ENCODE measurements at regions not wholly inside any gene's neighbourhood (a gene's known extent, or its start where the extent isn't known, plus 50 kb on each side); places are given as distances from the start of the nearest gene placed in this dataset.

DNA sequence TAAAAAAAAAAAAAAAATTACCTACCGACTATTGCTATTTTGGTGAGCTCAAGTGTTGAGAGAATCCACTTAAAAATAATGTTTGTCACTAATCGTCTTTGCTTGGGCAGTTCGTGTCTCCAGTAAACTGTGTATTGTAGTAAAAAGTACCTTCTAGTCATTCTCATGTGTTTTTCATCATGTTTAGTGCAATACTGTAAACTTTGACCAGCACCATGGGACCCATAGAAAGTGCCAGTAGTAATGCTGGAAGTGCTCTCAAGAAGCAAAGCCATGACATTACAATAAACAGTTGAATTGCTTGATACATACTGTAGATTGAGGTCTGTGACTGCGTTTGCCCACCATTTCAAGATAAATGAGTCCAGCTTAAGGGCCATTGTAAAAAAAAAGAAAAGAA lies 395.2 kb downstream of the BCKDHB start:
- TF ChIP-seq CTCF (IDR thresholded peaks at IDR 0.05), result no peak
- no peak for TF ChIP-seq POLR2A (IDR thresholded peaks at IDR 0.05)

All from lower leg skin (tissue), 3 donors.